ENCODE measurements at regions not wholly inside any gene's neighbourhood (a gene's known extent, or its start where the extent isn't known, plus 50 kb on each side); places are given as distances from the start of the nearest gene placed in this dataset.
"Not testable (repeated sequence)": the region's sequence is repeated elsewhere in the genome, so short reads cannot be mapped to it uniquely, and the experiment has no call there.

GRCh38 chr6:86153521-86153920 is 510.8 kb upstream of the SYNCRIP start:
- ATAC-seq (no peak), DNase-seq (ENCODE audit: low spot score) (no peak)
- Mint-ChIP-seq H3K9me3 (peaks cover 15% of the 10 kb centered on the region), H3K4me3 (no peak overlapping the region), H3K27ac (no peak overlapping the region), H3K4me1 (ENCODE audit: low read depth in 2 of 2) (no peaks in the 10 kb centered on the region), H3K27me3 (no peaks in the 10 kb centered on the region), H3K36me3 (no peaks in the 10 kb centered on the region)

GRCh38 chr6:86152546-86152945 is 509.9 kb upstream of the SYNCRIP start:
- no peak for ATAC-seq
- Mint-ChIP-seq H3K4me3 (no peak overlapping the region), H3K36me3 (no peaks in the 10 kb centered on the region), H3K9me3 (peaks cover 14% of the 10 kb centered on the region), H3K4me1 (ENCODE audit: low read depth in 2 of 2) (no peaks in the 10 kb centered on the region), H3K27ac (no peak overlapping the region), H3K27me3 (no peaks in the 10 kb centered on the region)
- DNase-seq (ENCODE audit: low spot score), result no peak

- no peak overlapping the region for H3K27ac Mint-ChIP-seq
- H3K4me1 Mint-ChIP-seq (ENCODE audit: low read depth in 2 of 2), result no peaks in the 10 kb centered on the region
- peaks cover 7% of the 10 kb centered on the region for H3K9me3 Mint-ChIP-seq
- DNase-seq (ENCODE audit: low spot score) (no peak), ATAC-seq (no peak)
- H3K4me3 Mint-ChIP-seq, result no peak overlapping the region
- no peaks in the 10 kb centered on the region for H3K27me3 Mint-ChIP-seq
- no peaks in the 10 kb centered on the region for H3K36me3 Mint-ChIP-seq
These were observed 505.9 kb upstream of the SYNCRIP start for GRCh38 chr6:86148586-86148985.

DNA sequence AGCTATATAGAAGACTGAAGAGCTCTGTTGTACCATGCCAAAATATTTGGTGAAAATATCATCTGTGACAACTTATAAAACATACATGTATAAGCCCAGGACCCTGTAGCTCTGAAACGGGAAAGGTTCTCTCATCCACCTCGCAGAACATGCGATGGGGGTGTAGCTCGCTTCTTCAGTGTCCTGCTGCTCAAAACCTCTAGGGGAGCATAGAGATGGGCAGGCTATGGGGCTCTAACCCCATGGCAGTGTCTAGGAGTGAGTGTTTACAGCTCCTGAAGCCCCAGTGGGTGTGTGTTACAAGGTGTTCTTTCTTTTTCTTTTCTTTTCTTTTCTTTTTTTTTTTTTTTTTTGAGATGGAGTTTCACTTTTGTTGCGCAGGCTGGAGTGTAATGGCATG is 505.2 kb upstream of the SYNCRIP start:
- no peak overlapping the region for H3K27ac Mint-ChIP-seq
- no peak overlapping the region for H3K4me3 Mint-ChIP-seq
- H3K36me3 Mint-ChIP-seq, result no peaks in the 10 kb centered on the region
- H3K27me3 Mint-ChIP-seq, result no peaks in the 10 kb centered on the region
- H3K4me1 Mint-ChIP-seq (ENCODE audit: low read depth in 2 of 2), result no peaks in the 10 kb centered on the region
- DNase-seq (ENCODE audit: low spot score) (no peak), ATAC-seq (no peak)
- peaks cover 12% of the 10 kb centered on the region for H3K9me3 Mint-ChIP-seq

- H3K36me3 Mint-ChIP-seq, result no peaks in the 10 kb centered on the region
- no peak overlapping the region for H3K27ac Mint-ChIP-seq
- no peak for DNase-seq (ENCODE audit: low spot score)
- ATAC-seq, result no peak
- H3K4me3 Mint-ChIP-seq, result no peak overlapping the region
- peaks cover 15% of the 10 kb centered on the region for H3K9me3 Mint-ChIP-seq
- H3K4me1 Mint-ChIP-seq (ENCODE audit: low read depth in 2 of 2), result no peaks in the 10 kb centered on the region
- no peaks in the 10 kb centered on the region for H3K27me3 Mint-ChIP-seq
These were observed 504.6 kb upstream of the SYNCRIP start for GRCh38 chr6:86147311-86147710.

DNA sequence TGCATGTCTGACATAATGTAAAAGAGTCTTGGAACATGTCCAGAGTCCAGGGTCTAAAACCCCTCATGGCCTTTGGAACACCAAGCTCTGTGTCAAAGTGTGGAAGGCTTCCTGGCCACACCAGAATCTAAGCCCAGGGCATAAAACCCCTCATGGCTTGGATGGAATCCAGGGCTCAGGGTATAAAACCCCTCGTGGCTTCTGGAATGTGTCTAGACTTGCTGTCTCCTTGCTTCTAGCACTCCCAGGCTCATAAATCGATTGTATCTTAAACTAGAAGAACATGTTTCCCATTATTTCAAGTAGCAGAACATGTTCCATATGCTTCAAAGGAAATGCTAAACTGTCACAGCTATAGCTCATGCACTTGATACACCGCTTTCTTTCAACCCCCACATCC is 504.1 kb upstream of the SYNCRIP start:
- H3K9me3 Mint-ChIP-seq, result peaks cover 16% of the 10 kb centered on the region
- not testable (repeated sequence) for DNase-seq (ENCODE audit: low spot score); H3K4me3 Mint-ChIP-seq; H3K27me3 Mint-ChIP-seq; H3K27ac Mint-ChIP-seq; ATAC-seq; H3K4me1 Mint-ChIP-seq (ENCODE audit: low read depth in 2 of 2); H3K36me3 Mint-ChIP-seq

DNA sequence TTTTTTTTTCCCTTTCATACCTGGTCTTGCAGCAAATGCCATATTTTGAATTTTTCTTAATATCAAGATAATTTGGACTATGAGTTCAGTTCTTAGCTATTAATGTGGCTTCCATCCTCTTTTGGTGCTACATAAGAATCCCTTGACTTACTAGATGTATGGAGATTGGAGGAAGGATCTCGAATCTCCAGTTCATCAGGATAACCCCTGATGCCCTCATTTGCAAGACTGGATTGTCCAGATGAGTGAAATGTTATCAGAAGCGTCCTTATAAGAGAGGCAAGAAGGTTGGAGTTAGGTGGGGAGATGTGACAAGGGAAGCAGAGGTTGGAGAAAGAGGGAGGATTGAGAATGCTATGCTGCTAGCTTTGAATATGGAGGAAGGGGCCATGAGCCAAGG is 499.6 kb upstream of the SYNCRIP start:
- Mint-ChIP-seq H3K9me3 (peaks cover 17% of the 10 kb centered on the region), H3K4me1 (ENCODE audit: low read depth in 2 of 2) (no peaks in the 10 kb centered on the region), H3K4me3 (no peak overlapping the region), H3K27ac (no peak overlapping the region), H3K36me3 (no peaks in the 10 kb centered on the region), H3K27me3 (no peaks in the 10 kb centered on the region)
- ATAC-seq (no peak), DNase-seq (ENCODE audit: low spot score) (no peak)

- DNase-seq (ENCODE audit: low spot score) (no peak), ATAC-seq (no peak)
- Mint-ChIP-seq H3K9me3 (peaks cover 28% of the 10 kb centered on the region), H3K4me1 (ENCODE audit: low read depth in 2 of 2) (no peaks in the 10 kb centered on the region), H3K27me3 (no peaks in the 10 kb centered on the region), H3K36me3 (peaks cover 7% of the 10 kb centered on the region), H3K4me3 (no peak overlapping the region), H3K27ac (no peak overlapping the region)
These were observed 485.6 kb upstream of the SYNCRIP start for GRCh38 chr6:86128130-86128814.

- no peak for DNase-seq (ENCODE audit: low spot score)
- Mint-ChIP-seq H3K27me3 (no peaks in the 10 kb centered on the region), H3K36me3 (no peaks in the 10 kb centered on the region), H3K4me3 (no peak overlapping the region), H3K4me1 (ENCODE audit: low read depth in 2 of 2) (no peaks in the 10 kb centered on the region), H3K27ac (no peak overlapping the region), H3K9me3 (peaks cover 10% of the 10 kb centered on the region)
- ATAC-seq, result no peak
These were observed 479.4 kb upstream of the SYNCRIP start for GRCh38 chr6:86122086-86122485.

DNA sequence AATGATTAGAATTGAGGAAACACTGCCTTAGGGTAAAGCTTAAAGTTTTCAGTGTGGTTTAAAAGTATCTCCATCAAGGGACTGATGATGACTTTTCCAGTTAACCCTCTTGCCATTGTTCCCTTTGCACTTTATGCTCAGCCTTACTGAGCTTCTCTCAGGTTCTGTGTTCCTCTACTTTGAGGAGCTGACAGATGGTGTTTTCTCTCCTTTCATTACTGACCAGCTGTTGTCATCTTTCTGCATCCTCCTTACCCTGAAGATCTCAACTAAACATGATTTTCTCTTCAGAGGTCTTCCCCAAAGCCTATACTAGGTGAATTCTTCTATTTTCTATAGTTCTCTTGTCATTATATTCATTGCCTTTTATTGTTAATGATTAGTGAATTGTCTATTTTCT is 475.6 kb upstream of the SYNCRIP start:
- H3K36me3 Mint-ChIP-seq, result no peaks in the 10 kb centered on the region
- no peaks in the 10 kb centered on the region for H3K27me3 Mint-ChIP-seq
- no peak overlapping the region for H3K27ac Mint-ChIP-seq
- ATAC-seq (no peak), DNase-seq (ENCODE audit: low spot score) (no peak)
- no peak overlapping the region for H3K4me3 Mint-ChIP-seq
- no peaks in the 10 kb centered on the region for H3K4me1 Mint-ChIP-seq (ENCODE audit: low read depth in 2 of 2)
- peaks cover 9% of the 10 kb centered on the region for H3K9me3 Mint-ChIP-seq

GRCh38 chr6:86107985-86108384 is 465.3 kb upstream of the SYNCRIP start:
- DNase-seq (ENCODE audit: low spot score), result no peak
- Mint-ChIP-seq H3K27ac (no peak overlapping the region), H3K27me3 (no peaks in the 10 kb centered on the region), H3K4me3 (no peak overlapping the region), H3K36me3 (peaks cover 5% of the 10 kb centered on the region), H3K4me1 (ENCODE audit: low read depth in 2 of 2) (no peaks in the 10 kb centered on the region), H3K9me3 (peaks cover 14% of the 10 kb centered on the region)
- no peak for ATAC-seq

GRCh38 chr6:86087954-86088353 is 445.3 kb upstream of the SYNCRIP start:
- ATAC-seq (no peak), DNase-seq (ENCODE audit: low spot score) (no peak)
- no peak overlapping the region for H3K4me3 Mint-ChIP-seq
- H3K27me3 Mint-ChIP-seq, result no peaks in the 10 kb centered on the region
- peaks cover 16% of the 10 kb centered on the region for H3K36me3 Mint-ChIP-seq
- no peaks in the 10 kb centered on the region for H3K4me1 Mint-ChIP-seq (ENCODE audit: low read depth in 2 of 2)
- no peak overlapping the region for H3K27ac Mint-ChIP-seq
- H3K9me3 Mint-ChIP-seq, result peaks cover 26% of the 10 kb centered on the region

GRCh38 chr6:86079938-86080337 is 437.3 kb upstream of the SYNCRIP start:
- Mint-ChIP-seq H3K9me3 (peaks cover 9% of the 10 kb centered on the region), H3K36me3 (no peaks in the 10 kb centered on the region), H3K4me3 (no peak overlapping the region), H3K4me1 (ENCODE audit: low read depth in 2 of 2) (no peaks in the 10 kb centered on the region), H3K27ac (no peak overlapping the region), H3K27me3 (no peaks in the 10 kb centered on the region)
- ATAC-seq, result no peak
- DNase-seq (ENCODE audit: low spot score), result no peak

GRCh38 chr6:86070151-86070550 is 427.5 kb upstream of the SYNCRIP start:
- ATAC-seq (no peak), DNase-seq (ENCODE audit: low spot score) (no peak)
- Mint-ChIP-seq H3K4me1 (ENCODE audit: low read depth in 2 of 2) (no peaks in the 10 kb centered on the region), H3K27me3 (no peaks in the 10 kb centered on the region), H3K36me3 (peaks cover 7% of the 10 kb centered on the region), H3K27ac (no peak overlapping the region), H3K4me3 (no peak overlapping the region), H3K9me3 (peaks cover 8% of the 10 kb centered on the region)

- H3K4me3 Mint-ChIP-seq; ATAC-seq; H3K4me1 Mint-ChIP-seq (ENCODE audit: low read depth in 2 of 2); H3K27ac Mint-ChIP-seq; DNase-seq (ENCODE audit: low spot score); H3K27me3 Mint-ChIP-seq: not testable (repeated sequence)
- peaks cover 24% of the 10 kb centered on the region for H3K9me3 Mint-ChIP-seq
- peaks cover 15% of the 10 kb centered on the region for H3K36me3 Mint-ChIP-seq
These were observed 422.3 kb upstream of the SYNCRIP start for GRCh38 chr6:86065002-86065401.

Data from natural killer cell treated with Interleukin-12 subunit alpha and Interleukin-12 subunit beta and Interleukin-15 and Interleukin-18, amount 100 ng/mL, for 72 hours (primary cell).